Ammon's horn (tissue), 1 donor: ENCODE measurements at regions not wholly inside any gene's neighbourhood (a gene's known extent, or its start where the extent isn't known, plus 50 kb on each side); places are given as distances from the start of the nearest gene placed in this dataset.
"Not testable (repeated sequence)": the region's sequence is repeated elsewhere in the genome, so short reads cannot be mapped to it uniquely, and the experiment has no call there.

Experiments
- DNase-seq: peaks from one replicate; pipeline ENCODE4 v3.0.0-alpha.2; 2016; ENCODE audit warnings: low spot score

- no peak for DNase-seq
These were observed 905.0 kb downstream of the RAB28 start for GRCh38 chr4:12579172-12579571.

GRCh38 chr4:12576409-12576808, 907.7 kb downstream of the RAB28 start:
- no peak for DNase-seq

- no peak for DNase-seq
These were observed 910.4 kb downstream of the RAB28 start for GRCh38 chr4:12573716-12574115.

- DNase-seq: no peak
These were observed 921.5 kb downstream of the RAB28 start for GRCh38 chr4:12562476-12563140.

GRCh38 chr4:12562021-12562420, 922.1 kb downstream of the RAB28 start:
- DNase-seq: no peak

GRCh38 chr4:12555011-12555410, 929.1 kb downstream of the RAB28 start:
- DNase-seq: no peak

- DNase-seq: no peak
These were observed 935.5 kb downstream of the RAB28 start for GRCh38 chr4:12548678-12549077.

GRCh38 chr4:12545812-12546211, 938.3 kb downstream of the RAB28 start:
- DNase-seq: no peak

- no peak for DNase-seq
These were observed 946.0 kb downstream of the RAB28 start for GRCh38 chr4:12538162-12538561.

- no peak for DNase-seq
These were observed 949.5 kb downstream of the RAB28 start for GRCh38 chr4:12534684-12535083.

- DNase-seq: no peak
These were observed 964.7 kb downstream of the RAB28 start for GRCh38 chr4:12519426-12519825.

- no peak for DNase-seq
These were observed 976.2 kb downstream of the RAB28 start for GRCh38 chr4:12507868-12508481.

- DNase-seq: no peak
These were observed 983.7 kb downstream of the RAB28 start for GRCh38 chr4:12500409-12500808.

GRCh38 chr4:12499693-12500092, 984.4 kb downstream of the RAB28 start:
- no peak for DNase-seq

GRCh38 chr4:12495211-12495610, 988.9 kb downstream of the RAB28 start:
- DNase-seq: no peak

GRCh38 chr4:12492730-12493393, 991.3 kb downstream of the RAB28 start:
- no peak for DNase-seq

- DNase-seq: no peak
These were observed 995.5 kb downstream of the RAB28 start for GRCh38 chr4:12488672-12489071.

GRCh38 chr4:12487000-12487399, 997.1 kb downstream of the RAB28 start:
- no peak for DNase-seq

GRCh38 chr4:12472087-12472486, 1012.1 kb downstream of the RAB28 start:
- no peak for DNase-seq

- no peak for DNase-seq
These were observed 1012.9 kb downstream of the RAB28 start for GRCh38 chr4:12471193-12471592.

GRCh38 chr4:12461576-12461975, 1022.6 kb downstream of the RAB28 start:
- DNase-seq: not testable (repeated sequence)

GRCh38 chr4:12459126-12459525, 1025.0 kb downstream of the RAB28 start:
- no peak for DNase-seq

- DNase-seq: no peak
These were observed 1025.5 kb downstream of the RAB28 start for GRCh38 chr4:12458621-12459020.
